GM23248 (cell line): ENCODE measurements at regions not wholly inside any gene's neighbourhood (a gene's known extent, or its start where the extent isn't known, plus 50 kb on each side); places are given as distances from the start of the nearest gene placed in this dataset.

Experiments used
- EZH2 ChIP-seq: fragments of 200-600 bp; sonication (generic); IDR thresholded peaks from 2 replicates; pipeline ENCODE4 v1.6.1; 2018; ENCODE audit warnings: antibody characterized with exemption, mild to moderate bottlenecking; ENCODE audit not compliant: insufficient read depth, poor library complexity, severe bottlenecking
- EZH2phosphoT487 ChIP-seq: fragments of 200-600 bp; sonication (generic); IDR thresholded peaks from 2 replicates; pipeline ENCODE4 v1.6.1; 2018; ENCODE audit warnings: antibody characterized with exemption, moderate library complexity, mild to moderate bottlenecking, low read depth; ENCODE audit not compliant: insufficient read depth

DNA sequence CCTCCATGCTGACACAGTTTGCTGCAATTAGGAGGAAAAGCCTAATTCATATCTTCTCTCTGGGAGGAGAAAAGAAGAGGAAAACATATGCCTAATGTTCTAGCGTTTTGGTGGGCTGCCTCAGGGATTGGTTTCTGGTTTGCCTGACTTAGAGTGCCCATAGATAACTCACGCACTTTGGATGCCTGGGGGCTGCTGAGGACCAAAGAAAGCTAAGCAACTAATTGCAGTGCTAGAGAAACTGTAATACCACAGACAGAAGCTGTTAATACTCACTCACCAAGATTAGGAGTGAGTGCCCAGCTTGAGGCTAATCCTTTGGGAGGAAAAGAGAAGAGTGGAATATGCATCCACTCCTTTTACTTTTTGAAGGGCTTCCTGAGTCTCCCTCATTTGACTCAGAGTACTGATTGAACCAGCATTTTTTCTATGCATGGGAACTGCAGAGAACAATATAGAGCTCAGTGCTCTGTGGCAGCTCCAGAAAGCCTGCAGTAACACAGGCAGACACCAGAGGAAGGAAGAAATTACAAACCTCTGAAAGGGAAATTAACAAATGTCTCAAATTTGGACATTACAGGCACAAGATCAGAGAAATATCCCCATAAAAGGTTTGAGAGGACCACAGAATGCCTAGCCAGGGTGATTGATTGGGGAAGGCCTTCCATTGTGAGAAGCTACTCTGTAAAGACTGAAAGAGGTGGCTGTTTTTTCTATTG lies 666.4 kb downstream of the OLFM4 start:
- TF ChIP-seq EZH2phosphoT487, result no peak
- TF ChIP-seq EZH2, result no peak
